WTC11 (cell line): ENCODE measurements at regions not wholly inside any gene's neighbourhood (a gene's known extent, or its start where the extent isn't known, plus 50 kb on each side); places are given as distances from the start of the nearest gene placed in this dataset.

ENCODE experiments used
- ATAC-seq: fragments of 200-7000 bp; cut with Tn5 transposase; 2 replicates; pipeline ENCODE4 v1.10.0; 2021; ENCODE audit warnings: mild to moderate bottlenecking, moderate library complexity
- CTCF ChIA-PET: fragments of 300-600 bp; sonication (Branson Sonifier 250); formaldehyde crosslinking; loops from one replicate; lab custom pipeline; 2021; ENCODE audit warnings: antibody characterized with exemption; lab: Charles Lee
- POLR2A ChIA-PET: fragments of 350-600 bp; sonication (Branson Sonifier 250); formaldehyde crosslinking; loops from one replicate; lab custom pipeline; 2021; ENCODE audit warnings: antibody characterized with exemption; lab: Charles Lee
- DNase-seq: peaks from one replicate; pipeline ENCODE4 v3.0.0; 2021; ENCODE audit warnings: low spot score
- H3K27ac Mint-ChIP-seq: 2 replicates; pipeline ENCODE4 v1.8.0; 2021; ENCODE audit warnings: mixed read lengths
- H3K27me3 Mint-ChIP-seq: 2 replicates; pipeline ENCODE4 v1.8.0; 2021; ENCODE audit warnings: low read depth, mild to moderate bottlenecking, moderate library complexity, mixed read lengths
- H3K36me3 Mint-ChIP-seq: 2 replicates; pipeline ENCODE4 v1.8.0; 2021; ENCODE audit warnings: mixed read lengths
- H3K4me1 Mint-ChIP-seq: 2 replicates; pipeline ENCODE4 v1.8.0; 2022; ENCODE audit warnings: mixed read lengths
- H3K4me3 Mint-ChIP-seq: 2 replicates; pipeline ENCODE4 v1.8.0; 2021; ENCODE audit warnings: mild to moderate bottlenecking, moderate library complexity, mixed read lengths
- H3K9me3 Mint-ChIP-seq: 2 replicates; pipeline ENCODE4 v1.8.0; 2021; ENCODE audit warnings: mixed read lengths
- ATF1 ChIP-seq: sonication (generic); formaldehyde crosslinking; IDR thresholded peaks from 2 replicates; pipeline ENCODE4 v1.8.1; 2023; ENCODE audit warnings: mild to moderate bottlenecking, moderate library complexity, missing genetic modification reagents
- ESRRA ChIP-seq: sonication (generic); formaldehyde crosslinking; IDR thresholded peaks from 2 replicates; pipeline ENCODE4 v1.8.1; 2022; ENCODE audit warnings: mild to moderate bottlenecking, missing genetic modification reagents, borderline replicate concordance
- FOXK1 ChIP-seq: sonication (generic); formaldehyde crosslinking; IDR thresholded peaks from 2 replicates; pipeline ENCODE4 v1.8.0; 2022; ENCODE audit warnings: mild to moderate bottlenecking, moderate library complexity, missing genetic modification reagents
- JUN ChIP-seq: sonication (generic); formaldehyde crosslinking; IDR thresholded peaks from 2 replicates; pipeline ENCODE4 v1.8.0; 2023; ENCODE audit warnings: mild to moderate bottlenecking, missing genetic modification reagents
- MXD4 ChIP-seq: fragments of 250-450 bp; sonication (Bioruptor Pico); IDR thresholded peaks from 2 replicates; pipeline ENCODE4 v1.8.0; 2021; ENCODE audit warnings: mild to moderate bottlenecking, moderate library complexity, borderline replicate concordance
- NR1H2 ChIP-seq: sonication (generic); formaldehyde crosslinking; IDR thresholded peaks from 2 replicates; pipeline ENCODE4 v1.9.0; 2021; ENCODE audit warnings: mild to moderate bottlenecking, moderate library complexity, missing genetic modification reagents
- SMAD3 ChIP-seq: sonication (generic); formaldehyde crosslinking; IDR thresholded peaks from 2 replicates; pipeline ENCODE4 v1.8.0; 2022; ENCODE audit warnings: missing genetic modification reagents, mild to moderate bottlenecking, borderline replicate concordance
- TCF7 ChIP-seq: sonication (generic); formaldehyde crosslinking; IDR thresholded peaks from 2 replicates; pipeline ENCODE4 v1.8.0; 2022; ENCODE audit warnings: mild to moderate bottlenecking, low read depth, missing genetic modification reagents, moderate library complexity
- TEAD4 ChIP-seq: sonication (generic); formaldehyde crosslinking; IDR thresholded peaks from 2 replicates; pipeline ENCODE4 v1.8.0; 2022; ENCODE audit warnings: mild to moderate bottlenecking, missing genetic modification reagents
- TP53 ChIP-seq: sonication (generic); formaldehyde crosslinking; IDR thresholded peaks from 2 replicates; pipeline ENCODE4 v1.8.1; 2023; ENCODE audit warnings: mild to moderate bottlenecking, missing genetic modification reagents
- ZBTB21 ChIP-seq: sonication (generic); formaldehyde crosslinking; IDR thresholded peaks from 2 replicates; pipeline ENCODE4 v1.8.1; 2023; ENCODE audit warnings: mild to moderate bottlenecking, missing genetic modification reagents, borderline replicate concordance
- ZNF232 ChIP-seq: sonication (generic); formaldehyde crosslinking; IDR thresholded peaks from 2 replicates; pipeline ENCODE4 v1.8.0; 2022; ENCODE audit warnings: mild to moderate bottlenecking, missing genetic modification reagents
- TF ChIP-seq, protein P1 (sequence below): fragments of 250-450 bp; sonication (Bioruptor Pico); IDR thresholded peaks from 2 replicates; pipeline ENCODE4 v1.9.0; 2021; ENCODE audit warnings: mild to moderate bottlenecking
- TF ChIP-seq, protein P2 (sequence below): sonication (generic); formaldehyde crosslinking; IDR thresholded peaks from 2 replicates; pipeline ENCODE4 v1.8.1; 2023; ENCODE audit warnings: mild to moderate bottlenecking, missing genetic modification reagents, borderline replicate concordance
- TF ChIP-seq, protein P3 (sequence below): sonication (generic); formaldehyde crosslinking; IDR thresholded peaks from 2 replicates; pipeline ENCODE4 v1.8.1; 2022; ENCODE audit warnings: mild to moderate bottlenecking, moderate library complexity, missing genetic modification reagents
- TF ChIP-seq, protein P4 (sequence below): fragments of 250-450 bp; sonication (Bioruptor Pico); IDR thresholded peaks from 2 replicates; pipeline ENCODE4 v1.9.0; 2021; ENCODE audit warnings: mild to moderate bottlenecking, borderline replicate concordance
- TF ChIP-seq, protein P5 (sequence below): sonication (generic); formaldehyde crosslinking; IDR thresholded peaks from 2 replicates; pipeline ENCODE4 v1.8.1; 2023; ENCODE audit warnings: mild to moderate bottlenecking, moderate library complexity, missing genetic modification reagents
- TF ChIP-seq, protein P6 (sequence below): sonication (generic); formaldehyde crosslinking; IDR thresholded peaks from 2 replicates; pipeline ENCODE4 v1.8.1; 2023; ENCODE audit warnings: mild to moderate bottlenecking, missing genetic modification reagents
- TF ChIP-seq, protein P7 (sequence below): sonication (generic); formaldehyde crosslinking; IDR thresholded peaks from 2 replicates; pipeline ENCODE4 v1.8.0; 2022; ENCODE audit warnings: mild to moderate bottlenecking, missing genetic modification reagents

DNA sequence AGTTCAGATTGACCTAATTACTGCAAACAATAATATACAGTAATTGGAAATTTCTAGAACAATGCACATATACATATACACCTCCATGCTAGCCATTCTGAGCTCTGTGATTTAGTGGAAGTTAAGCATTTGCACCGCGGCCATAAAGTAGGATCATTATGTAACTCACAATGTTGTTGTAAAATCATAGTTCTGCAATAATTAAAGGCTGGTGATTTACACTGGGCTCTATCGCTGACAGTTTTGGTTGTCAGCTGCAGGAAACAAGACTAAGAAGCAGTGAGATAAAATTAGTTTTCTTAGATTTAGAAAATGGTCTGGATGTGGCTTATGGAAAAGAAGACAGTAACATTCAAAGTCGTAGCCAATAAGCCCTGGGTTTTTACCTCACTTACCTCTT is 776.3 kb downstream of the TMEM121 start (continued):
- TF ChIP-seq, protein P1, sequence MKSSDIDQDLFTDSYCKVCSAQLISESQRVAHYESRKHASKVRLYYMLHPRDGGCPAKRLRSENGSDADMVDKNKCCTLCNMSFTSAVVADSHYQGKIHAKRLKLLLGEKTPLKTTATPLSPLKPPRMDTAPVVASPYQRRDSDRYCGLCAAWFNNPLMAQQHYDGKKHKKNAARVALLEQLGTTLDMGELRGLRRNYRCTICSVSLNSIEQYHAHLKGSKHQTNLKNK (CRISPR knock-in tag), result no peak
- TF ChIP-seq, protein P2, sequence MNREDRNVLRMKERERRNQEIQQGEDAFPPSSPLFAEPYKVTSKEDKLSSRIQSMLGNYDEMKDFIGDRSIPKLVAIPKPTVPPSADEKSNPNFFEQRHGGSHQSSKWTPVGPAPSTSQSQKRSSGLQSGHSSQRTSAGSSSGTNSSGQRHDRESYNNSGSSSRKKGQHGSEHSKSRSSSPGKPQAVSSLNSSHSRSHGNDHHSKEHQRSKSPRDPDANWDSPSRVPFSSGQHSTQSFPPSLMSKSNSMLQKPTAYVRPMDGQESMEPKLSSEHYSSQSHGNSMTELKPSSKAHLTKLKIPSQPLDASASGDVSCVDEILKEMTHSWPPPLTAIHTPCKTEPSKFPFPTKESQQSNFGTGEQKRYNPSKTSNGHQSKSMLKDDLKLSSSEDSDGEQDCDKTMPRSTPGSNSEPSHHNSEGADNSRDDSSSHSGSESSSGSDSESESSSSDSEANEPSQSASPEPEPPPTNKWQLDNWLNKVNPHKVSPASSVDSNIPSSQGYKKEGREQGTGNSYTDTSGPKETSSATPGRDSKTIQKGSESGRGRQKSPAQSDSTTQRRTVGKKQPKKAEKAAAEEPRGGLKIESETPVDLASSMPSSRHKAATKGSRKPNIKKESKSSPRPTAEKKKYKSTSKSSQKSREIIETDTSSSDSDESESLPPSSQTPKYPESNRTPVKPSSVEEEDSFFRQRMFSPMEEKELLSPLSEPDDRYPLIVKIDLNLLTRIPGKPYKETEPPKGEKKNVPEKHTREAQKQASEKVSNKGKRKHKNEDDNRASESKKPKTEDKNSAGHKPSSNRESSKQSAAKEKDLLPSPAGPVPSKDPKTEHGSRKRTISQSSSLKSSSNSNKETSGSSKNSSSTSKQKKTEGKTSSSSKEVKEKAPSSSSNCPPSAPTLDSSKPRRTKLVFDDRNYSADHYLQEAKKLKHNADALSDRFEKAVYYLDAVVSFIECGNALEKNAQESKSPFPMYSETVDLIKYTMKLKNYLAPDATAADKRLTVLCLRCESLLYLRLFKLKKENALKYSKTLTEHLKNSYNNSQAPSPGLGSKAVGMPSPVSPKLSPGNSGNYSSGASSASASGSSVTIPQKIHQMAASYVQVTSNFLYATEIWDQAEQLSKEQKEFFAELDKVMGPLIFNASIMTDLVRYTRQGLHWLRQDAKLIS (CRISPR knock-in tag), result no peak

DNA sequence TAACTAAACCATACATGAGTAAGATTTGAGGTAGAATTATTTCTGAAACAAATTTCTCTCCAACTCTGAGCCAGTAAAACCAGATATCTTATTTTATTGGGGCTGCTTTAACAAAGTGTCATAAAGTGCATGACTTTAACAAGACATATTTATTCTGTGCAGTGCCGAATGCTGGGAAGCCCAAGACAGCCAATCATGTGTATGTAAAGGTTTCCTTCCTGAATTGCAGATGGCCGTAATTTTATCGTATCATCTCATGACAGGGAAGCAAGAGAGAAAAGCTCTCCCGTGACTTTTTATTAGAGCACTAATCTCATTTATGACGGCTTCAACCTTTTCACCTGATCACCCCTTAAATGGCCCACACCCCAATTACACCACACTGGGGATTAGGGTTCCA is 777.9 kb downstream of the TMEM121 start:
- ChIA-PET POLR2A (no interaction called here), CTCF (no interaction called here)
- no peak for DNase-seq
- Mint-ChIP-seq H3K36me3 (peaks cover 75% of the 10 kb centered on the region), H3K9me3 (peaks cover 84% of the 10 kb centered on the region), H3K27me3 (peaks cover 7% of the 10 kb centered on the region), H3K4me3 (no peak overlapping the region), H3K27ac (no peak overlapping the region), H3K4me1 (no peaks in the 10 kb centered on the region)
- no peak for ATAC-seq
- TF ChIP-seq, protein P3, sequence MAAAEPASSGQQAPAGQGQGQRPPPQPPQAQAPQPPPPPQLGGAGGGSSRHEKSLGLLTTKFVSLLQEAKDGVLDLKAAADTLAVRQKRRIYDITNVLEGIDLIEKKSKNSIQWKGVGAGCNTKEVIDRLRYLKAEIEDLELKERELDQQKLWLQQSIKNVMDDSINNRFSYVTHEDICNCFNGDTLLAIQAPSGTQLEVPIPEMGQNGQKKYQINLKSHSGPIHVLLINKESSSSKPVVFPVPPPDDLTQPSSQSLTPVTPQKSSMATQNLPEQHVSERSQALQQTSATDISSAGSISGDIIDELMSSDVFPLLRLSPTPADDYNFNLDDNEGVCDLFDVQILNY, result no peak
- no peak for TF ChIP-seq FOXK1 (CRISPR knock-in tag)
- TF ChIP-seq, protein P4, sequence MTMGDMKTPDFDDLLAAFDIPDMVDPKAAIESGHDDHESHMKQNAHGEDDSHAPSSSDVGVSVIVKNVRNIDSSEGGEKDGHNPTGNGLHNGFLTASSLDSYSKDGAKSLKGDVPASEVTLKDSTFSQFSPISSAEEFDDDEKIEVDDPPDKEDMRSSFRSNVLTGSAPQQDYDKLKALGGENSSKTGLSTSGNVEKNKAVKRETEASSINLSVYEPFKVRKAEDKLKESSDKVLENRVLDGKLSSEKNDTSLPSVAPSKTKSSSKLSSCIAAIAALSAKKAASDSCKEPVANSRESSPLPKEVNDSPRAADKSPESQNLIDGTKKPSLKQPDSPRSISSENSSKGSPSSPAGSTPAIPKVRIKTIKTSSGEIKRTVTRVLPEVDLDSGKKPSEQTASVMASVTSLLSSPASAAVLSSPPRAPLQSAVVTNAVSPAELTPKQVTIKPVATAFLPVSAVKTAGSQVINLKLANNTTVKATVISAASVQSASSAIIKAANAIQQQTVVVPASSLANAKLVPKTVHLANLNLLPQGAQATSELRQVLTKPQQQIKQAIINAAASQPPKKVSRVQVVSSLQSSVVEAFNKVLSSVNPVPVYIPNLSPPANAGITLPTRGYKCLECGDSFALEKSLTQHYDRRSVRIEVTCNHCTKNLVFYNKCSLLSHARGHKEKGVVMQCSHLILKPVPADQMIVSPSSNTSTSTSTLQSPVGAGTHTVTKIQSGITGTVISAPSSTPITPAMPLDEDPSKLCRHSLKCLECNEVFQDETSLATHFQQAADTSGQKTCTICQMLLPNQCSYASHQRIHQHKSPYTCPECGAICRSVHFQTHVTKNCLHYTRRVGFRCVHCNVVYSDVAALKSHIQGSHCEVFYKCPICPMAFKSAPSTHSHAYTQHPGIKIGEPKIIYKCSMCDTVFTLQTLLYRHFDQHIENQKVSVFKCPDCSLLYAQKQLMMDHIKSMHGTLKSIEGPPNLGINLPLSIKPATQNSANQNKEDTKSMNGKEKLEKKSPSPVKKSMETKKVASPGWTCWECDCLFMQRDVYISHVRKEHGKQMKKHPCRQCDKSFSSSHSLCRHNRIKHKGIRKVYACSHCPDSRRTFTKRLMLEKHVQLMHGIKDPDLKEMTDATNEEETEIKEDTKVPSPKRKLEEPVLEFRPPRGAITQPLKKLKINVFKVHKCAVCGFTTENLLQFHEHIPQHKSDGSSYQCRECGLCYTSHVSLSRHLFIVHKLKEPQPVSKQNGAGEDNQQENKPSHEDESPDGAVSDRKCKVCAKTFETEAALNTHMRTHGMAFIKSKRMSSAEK (CRISPR knock-in tag), result no peak
- TF ChIP-seq, protein P5, sequence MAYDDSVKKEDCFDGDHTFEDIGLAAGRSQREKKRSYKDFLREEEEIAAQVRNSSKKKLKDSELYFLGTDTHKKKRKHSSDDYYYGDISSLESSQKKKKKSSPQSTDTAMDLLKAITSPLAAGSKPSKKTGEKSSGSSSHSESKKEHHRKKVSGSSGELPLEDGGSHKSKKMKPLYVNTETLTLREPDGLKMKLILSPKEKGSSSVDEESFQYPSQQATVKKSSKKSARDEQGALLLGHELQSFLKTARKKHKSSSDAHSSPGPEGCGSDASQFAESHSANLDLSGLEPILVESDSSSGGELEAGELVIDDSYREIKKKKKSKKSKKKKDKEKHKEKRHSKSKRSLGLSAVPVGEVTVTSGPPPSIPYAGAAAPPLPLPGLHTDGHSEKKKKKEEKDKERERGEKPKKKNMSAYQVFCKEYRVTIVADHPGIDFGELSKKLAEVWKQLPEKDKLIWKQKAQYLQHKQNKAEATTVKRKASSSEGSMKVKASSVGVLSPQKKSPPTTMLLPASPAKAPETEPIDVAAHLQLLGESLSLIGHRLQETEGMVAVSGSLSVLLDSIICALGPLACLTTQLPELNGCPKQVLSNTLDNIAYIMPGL (CRISPR knock-in tag), result no peak
- no peak for TF ChIP-seq TCF7 (CRISPR knock-in tag)
- TF ChIP-seq SMAD3 (CRISPR knock-in tag), result no peak
- no peak for TF ChIP-seq NR1H2 (CRISPR knock-in tag)
- TF ChIP-seq ZNF232 (CRISPR knock-in tag), result no peak
- no peak for TF ChIP-seq TP53 (CRISPR knock-in tag)
- TF ChIP-seq JUN, result no peak
- no peak for TF ChIP-seq ZBTB21 (CRISPR knock-in tag)
- TF ChIP-seq, protein P6, sequence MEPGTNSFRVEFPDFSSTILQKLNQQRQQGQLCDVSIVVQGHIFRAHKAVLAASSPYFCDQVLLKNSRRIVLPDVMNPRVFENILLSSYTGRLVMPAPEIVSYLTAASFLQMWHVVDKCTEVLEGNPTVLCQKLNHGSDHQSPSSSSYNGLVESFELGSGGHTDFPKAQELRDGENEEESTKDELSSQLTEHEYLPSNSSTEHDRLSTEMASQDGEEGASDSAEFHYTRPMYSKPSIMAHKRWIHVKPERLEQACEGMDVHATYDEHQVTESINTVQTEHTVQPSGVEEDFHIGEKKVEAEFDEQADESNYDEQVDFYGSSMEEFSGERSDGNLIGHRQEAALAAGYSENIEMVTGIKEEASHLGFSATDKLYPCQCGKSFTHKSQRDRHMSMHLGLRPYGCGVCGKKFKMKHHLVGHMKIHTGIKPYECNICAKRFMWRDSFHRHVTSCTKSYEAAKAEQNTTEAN (CRISPR knock-in tag), result no peak
- TF ChIP-seq, protein P7, sequence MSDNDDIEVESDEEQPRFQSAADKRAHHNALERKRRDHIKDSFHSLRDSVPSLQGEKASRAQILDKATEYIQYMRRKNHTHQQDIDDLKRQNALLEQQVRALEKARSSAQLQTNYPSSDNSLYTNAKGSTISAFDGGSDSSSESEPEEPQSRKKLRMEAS, result no peak
- TF ChIP-seq TEAD4, result no peak
- TF ChIP-seq ESRRA (CRISPR knock-in tag), result no peak
- TF ChIP-seq MXD4 (CRISPR knock-in tag), result no peak
- TF ChIP-seq, protein P2 (CRISPR knock-in tag), result no peak
- no peak for TF ChIP-seq ATF1
